HT1080 (cell line): ENCODE measurements at regions not wholly inside any gene's neighbourhood (a gene's known extent, or its start where the extent isn't known, plus 50 kb on each side); places are given as distances from the start of the nearest gene placed in this dataset.
"Not testable (repeated sequence)": the region's sequence is repeated elsewhere in the genome, so short reads cannot be mapped to it uniquely, and the experiment has no call there.

Experiments used
- DNase-seq: peaks from one replicate; pipeline ENCODE4 v3.0.0-alpha.2; 2015; ENCODE audit warnings: low read depth

- DNase-seq: no peak
These were observed 147.7 kb downstream of the CD47 start for GRCh38 chr3:107942951-107943749.

GRCh38 chr3:107942244-107942643 lies 148.6 kb downstream of the CD47 start:
- peak; percentile 65 for DNase-seq

DNA sequence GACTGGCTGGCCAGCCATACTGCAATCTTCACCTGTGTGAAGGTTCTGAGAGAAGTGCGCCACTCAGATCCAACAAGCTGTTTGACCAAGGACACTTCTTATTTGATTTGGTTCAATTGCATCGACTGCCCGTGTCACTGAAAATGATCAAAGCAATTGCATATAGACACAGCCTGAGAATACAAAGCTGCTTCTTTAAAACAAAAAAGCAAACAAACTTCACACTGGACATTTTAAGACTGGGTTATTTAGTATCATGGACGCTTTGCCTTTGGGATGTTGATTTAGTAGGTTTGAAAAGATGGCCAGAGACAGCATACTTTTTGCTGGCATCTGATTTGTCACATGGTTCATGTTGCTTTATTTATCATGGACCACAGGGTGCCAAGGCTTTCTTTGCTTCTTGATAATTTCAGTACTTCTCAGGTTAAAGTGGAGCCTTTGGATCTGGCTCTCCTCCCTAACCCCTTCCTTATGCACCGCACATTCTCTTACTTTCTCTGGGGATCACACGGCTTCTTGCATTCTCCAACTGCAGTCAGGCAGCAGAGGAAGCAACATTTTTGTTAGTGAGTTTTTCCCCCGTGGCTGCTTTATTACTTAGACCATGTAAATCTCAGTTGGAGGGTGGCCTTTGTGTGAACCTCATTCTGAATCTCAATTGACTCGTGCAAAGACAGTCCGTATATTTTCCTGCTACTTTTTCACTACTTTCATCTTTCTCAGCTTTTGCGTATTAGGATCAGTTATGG lies 151.0 kb downstream of the CD47 start:
- no peak for DNase-seq

DNA sequence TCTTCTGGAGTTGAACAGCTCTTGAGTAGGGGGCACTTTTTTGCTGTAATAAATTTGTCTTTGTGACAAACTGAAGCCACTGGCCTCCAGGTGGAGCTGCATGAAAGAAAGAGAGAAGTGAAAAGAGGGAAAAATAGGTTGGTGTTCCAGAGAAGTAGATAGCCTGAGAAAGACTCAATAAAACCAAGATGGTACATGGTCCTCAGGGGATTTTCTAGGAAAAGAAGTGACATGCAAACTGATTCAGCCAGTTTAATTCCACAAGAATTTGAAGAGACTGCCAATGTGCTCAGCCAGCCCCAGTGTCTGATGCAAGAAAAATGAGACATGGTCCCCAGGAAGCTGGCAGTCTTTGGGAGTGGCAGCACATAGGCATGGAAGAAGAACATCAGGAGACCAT lies 152.7 kb downstream of the CD47 start:
- peak; percentile 67 for DNase-seq

DNA sequence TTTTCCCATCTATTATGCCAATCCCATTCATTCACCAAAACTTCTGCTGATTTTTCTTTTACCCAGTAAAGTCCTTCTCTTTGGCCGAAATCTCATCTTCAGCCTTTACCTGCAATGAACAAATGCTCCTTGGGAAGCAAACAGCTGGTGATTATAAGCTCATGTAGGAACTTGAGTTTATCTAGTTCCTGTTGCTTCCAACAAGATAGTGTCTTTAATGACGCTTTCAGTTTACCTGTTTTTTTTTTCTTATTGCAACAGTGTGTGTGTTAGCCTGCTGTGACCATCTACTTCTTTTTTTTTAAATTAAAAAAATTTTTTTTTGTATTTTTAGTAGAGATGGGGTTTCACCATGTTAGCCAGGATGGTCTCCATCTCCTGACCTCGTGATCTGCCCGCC lies 156.0 kb downstream of the CD47 start:
- no peak for DNase-seq

- no peak for DNase-seq
These were observed 157.4 kb downstream of the CD47 start for GRCh38 chr3:107933450-107933849.

DNA sequence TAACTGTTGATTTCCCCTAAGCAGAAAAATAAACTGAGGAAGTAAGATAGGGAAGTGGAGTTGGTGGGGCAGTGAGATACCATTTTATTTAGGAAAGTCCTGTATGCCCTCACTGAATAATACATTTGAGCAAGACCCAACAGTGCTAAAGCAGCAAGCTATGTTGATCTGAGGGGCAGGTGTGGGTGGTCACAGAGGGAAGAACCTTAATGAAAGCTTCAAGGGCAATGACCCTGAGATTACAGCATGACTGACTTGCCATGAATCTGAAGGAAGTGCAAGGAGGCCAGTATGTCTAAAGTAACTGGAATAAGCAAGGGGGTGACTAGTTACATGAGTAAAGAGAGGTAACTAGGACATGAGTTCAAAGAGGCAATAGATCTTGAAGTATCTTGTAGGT lies 159.5 kb downstream of the CD47 start:
- no peak for DNase-seq

DNA sequence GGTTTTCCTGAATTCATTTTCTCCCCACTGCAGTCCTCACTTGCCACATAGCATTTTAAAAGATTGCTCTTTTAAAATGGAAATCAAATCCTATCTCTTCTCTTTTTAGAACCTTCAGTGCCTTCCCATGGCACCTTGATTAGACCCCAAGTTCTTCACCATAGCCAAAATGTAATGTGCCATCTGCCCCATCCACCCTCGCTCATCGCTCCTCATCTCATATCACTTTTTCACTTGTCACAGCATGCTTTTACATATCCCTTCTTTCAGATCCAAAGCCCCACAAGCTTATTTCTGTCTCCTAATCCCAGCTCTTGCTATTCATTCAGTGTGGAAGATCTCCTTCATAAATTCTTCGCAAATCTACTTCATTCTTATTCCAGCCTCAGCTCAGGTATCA lies 161.7 kb downstream of the CD47 start:
- DNase-seq: no peak

DNA sequence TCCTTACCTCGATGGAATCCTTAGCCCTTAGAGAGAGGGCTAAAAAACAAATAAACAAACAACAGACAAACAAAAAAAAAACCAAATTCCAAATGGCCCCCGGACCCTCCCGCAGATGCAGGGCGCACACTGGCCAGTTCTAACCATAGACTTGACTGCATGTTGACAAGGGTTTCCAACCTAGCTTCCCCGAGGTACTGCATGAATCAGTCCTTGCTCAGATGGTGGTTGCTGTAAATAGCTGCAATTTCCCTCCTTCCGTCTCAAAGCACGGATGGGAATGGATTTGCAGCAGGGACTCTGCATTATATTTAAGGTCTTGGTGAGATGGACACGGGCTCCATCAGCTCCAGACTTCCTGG lies 162.8 kb downstream of the CD47 start:
- peak; percentile 59 for DNase-seq

DNA sequence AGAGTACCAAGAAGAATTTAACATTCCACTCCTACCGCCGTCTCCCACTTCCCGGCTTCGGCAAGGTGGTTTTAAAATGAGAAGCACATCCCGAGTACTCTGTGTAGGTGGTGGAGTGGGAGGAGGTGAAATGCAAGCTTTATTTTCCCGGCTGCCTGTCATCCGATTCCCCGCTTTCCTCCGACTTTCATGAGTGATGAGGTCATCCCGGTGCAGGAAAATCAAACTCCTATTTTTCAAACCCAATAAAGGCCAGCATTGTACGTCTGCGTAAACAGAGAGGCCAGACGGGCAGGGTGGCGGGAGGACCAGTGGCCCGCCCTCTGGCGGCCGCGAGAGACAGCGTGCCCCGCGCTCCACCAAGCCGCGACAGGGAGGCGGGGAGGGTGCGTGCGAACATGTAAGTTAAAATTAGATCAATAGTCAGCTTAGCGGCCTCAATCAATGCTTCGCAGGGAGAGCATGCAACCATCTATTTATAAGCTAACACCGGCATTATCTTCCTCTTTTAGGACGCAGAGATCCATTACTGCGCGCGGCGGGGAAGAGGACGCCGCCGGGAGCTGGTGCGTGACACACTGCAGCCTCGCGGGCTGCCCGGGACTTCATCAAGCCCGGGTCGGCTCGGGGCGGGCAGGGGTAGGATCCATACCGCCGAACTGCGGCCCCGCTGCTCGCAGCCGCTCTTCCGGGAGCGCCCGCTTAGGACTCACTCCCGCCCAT lies 163.3 kb downstream of the CD47 start:
- DNase-seq: peak; percentile 90

GRCh38 chr3:107925851-107926250 lies 165.0 kb downstream of the CD47 start:
- DNase-seq: no peak

GRCh38 chr3:107921038-107921437 lies 169.8 kb downstream of the CD47 start:
- DNase-seq: no peak

- DNase-seq: no peak
These were observed 170.3 kb downstream of the CD47 start for GRCh38 chr3:107920538-107920937.

GRCh38 chr3:107919239-107919638 lies 171.6 kb downstream of the CD47 start:
- DNase-seq: no peak

GRCh38 chr3:107916171-107916570 lies 174.7 kb downstream of the CD47 start:
- DNase-seq: no peak

DNA sequence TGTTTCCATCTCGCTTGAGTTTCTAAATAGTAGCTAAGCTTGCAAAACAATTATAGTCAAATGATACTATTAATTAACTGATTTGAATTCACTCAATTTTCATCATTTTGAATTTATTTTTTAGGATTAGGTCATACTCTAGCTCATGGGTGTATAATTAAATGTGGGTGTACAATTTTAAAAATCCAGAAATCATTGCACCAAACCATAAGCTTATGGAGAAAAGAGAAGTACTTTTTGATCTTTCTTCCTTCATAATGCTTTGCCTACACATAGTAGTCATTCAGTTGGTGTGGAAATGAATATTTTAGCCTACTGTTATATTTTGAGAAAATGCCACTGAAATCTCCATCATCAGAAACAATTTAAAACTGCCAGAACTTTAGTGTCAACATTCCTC lies 175.1 kb downstream of the CD47 start:
- no peak for DNase-seq

- DNase-seq: peak; percentile 45
These were observed 177.1 kb downstream of the CD47 start for GRCh38 chr3:107913701-107914100.

- DNase-seq: peak; percentile 27
These were observed 179.4 kb downstream of the CD47 start for GRCh38 chr3:107911337-107912000.

DNA sequence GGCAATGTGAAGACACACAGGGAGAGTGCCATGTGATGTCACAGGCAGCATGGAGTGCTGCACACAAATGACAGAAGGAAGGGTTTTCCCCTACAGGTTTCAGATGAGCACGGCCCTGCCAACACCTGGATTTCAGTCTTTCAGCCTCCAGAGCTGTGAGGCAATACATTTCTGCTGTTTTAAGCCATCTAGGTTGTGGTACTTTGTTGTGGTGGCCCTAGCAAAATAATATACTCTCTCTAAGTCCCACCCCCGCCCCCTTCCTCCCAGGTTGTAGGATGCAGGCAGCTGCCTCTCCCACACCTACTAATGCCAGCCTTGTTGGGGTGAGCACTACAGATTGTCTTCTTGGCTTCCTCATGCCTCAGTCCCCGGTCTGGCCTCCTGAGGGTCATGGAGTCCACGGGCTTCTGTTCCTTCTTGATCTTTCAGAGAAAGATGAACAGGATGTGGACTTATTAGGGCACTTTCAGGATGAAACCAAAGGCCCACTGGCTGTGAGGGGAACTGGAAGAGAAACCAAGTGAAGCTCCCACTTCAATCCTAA lies 180.0 kb downstream of the CD47 start:
- DNase-seq: no peak

- not testable (repeated sequence) for DNase-seq
These were observed 181.2 kb downstream of the CD47 start for GRCh38 chr3:107909583-107909982.

GRCh38 chr3:107907996-107908395 lies 182.8 kb downstream of the CD47 start:
- DNase-seq: no peak
